SU-DHL-6 (cell line): ENCODE measurements at regions not wholly inside any gene's neighbourhood (a gene's known extent, or its start where the extent isn't known, plus 50 kb on each side); places are given as distances from the start of the nearest gene placed in this dataset.

Experiments used
- CTCF ChIP-seq: fragments of 200-600 bp; sonication (generic); IDR thresholded peaks from one replicate; pipeline ENCODE4 v1.5.1; 2017; ENCODE audit warnings: antibody characterized with exemption, mild to moderate bottlenecking, low read length, moderate library complexity; ENCODE audit not compliant: insufficient read depth, poor library complexity, severe bottlenecking
- EZH2phosphoT487 ChIP-seq: fragments of 200-600 bp; sonication (generic), shearing (Covaris generic); conservative IDR thresholded peaks from 2 replicates; pipeline ENCODE4 v1.6.1; 2018; ENCODE audit warnings: mild to moderate bottlenecking, antibody characterized with exemption, low read length, moderate library complexity, mixed read lengths

DNA sequence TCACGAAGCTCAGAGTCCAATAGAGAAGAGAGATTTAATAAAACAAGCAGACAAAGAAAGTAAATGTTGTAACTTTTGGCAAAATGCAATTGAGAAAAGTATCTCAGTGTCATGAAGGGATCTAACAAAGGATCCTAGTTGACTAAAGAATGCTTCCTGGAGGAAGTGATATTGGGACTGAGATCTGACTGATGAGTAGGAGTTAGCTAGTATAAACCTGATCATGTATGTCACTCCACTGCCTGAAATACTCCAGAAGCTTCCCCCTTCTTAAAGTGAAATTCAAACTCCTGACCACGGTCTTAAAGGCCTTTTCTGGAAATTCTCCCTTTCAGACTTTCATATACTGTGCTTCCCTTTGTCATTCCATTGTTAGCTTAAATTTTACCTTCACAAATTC, 1102.4 kb upstream of the ZEB2 start:
- TF ChIP-seq EZH2phosphoT487 = no peak
- no peak for TF ChIP-seq CTCF
